T47D (cell line): ENCODE measurements at regions not wholly inside any gene's neighbourhood (a gene's known extent, or its start where the extent isn't known, plus 50 kb on each side); places are given as distances from the start of the nearest gene placed in this dataset.

ENCODE experiments used
- DNase-seq, 2 experiments: peaks; one replicate each; pipeline versions ENCODE4 v3.0.0 to v3.0.0-alpha.2; 2011 to 2012; ENCODE audit warnings: low read depth in 1 of 2, low spot score in 1 of 2
- JUND ChIP-seq: IDR thresholded peaks from 2 replicates; pipeline ENCODE4 v1.6.1; 2012; ENCODE audit warnings: low read depth
- in situ Hi-C: cut with HindIII; loops from 2 replicates; pipeline ENCODE4 v1.10.0; 2016; ENCODE audit warnings: low sequenced_read_pairs, low pct_unique_long_range_greater_than_20kb

- no peak for TF ChIP-seq JUND
- in situ Hi-C loops = no loop called here
Measured at GRCh38 chr1:25065321-25065721, 135.2 kb upstream of the RUNX3 start.

GRCh38 chr1:25064465-25065240, 134.6 kb upstream of the RUNX3 start:
- TF ChIP-seq JUND = no peak
- no peak for DNase-seq
- in situ Hi-C loops = no loop called here

More at GRCh38 chr1:25065321-25065721, 135.2 kb upstream of the RUNX3 start:
- DNase-seq = no peak

DNA sequence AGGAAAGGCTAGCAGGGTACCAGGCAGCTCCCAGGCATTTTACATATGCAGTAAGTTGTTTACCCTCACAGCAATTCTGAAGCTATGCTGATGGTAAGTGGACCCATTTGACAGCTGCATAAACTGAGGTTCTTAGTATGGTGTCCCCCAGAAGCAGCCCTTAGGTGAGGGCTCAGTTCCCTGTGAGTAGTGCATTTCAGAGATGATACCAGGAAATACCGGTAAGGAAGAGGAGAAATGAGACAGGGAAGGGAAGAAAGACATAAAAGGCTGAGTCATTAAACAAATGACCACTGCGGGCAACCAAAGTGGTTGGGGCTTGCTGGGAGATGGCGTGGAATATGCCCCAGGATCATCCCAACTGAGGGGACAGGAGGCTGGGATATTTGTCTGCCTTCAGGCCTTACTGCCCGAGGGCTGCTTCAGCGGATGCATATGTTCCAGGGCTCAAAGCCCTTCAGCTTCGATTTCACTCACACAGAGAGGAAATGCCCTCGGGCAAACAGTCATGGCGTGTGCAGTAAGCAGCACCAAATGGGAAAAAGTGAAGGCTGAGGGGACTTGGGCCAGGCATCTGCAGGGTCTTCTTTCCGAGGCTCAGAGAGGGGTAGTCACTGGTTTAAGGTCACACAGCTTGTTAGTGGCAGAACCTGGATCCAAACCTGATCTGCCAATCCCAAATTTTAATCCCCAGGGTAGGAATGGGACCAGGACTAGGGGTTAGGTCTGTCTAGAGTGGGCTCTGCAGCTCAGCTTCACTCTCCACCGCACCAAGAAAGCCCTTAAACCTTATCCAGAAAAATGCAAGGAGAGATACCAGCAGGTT, 133.7 kb upstream of the RUNX3 start:
- DNase-seq = no peak

GRCh38 chr1:25062621-25063255, 132.7 kb upstream of the RUNX3 start:
- TF ChIP-seq JUND = no peak
- in situ Hi-C loops = no loop called here
- DNase-seq = no peak

More for the DNA sequence above, 133.7 kb upstream of the RUNX3 start:
- no peak for TF ChIP-seq JUND
- in situ Hi-C loops = no loop called here

DNA sequence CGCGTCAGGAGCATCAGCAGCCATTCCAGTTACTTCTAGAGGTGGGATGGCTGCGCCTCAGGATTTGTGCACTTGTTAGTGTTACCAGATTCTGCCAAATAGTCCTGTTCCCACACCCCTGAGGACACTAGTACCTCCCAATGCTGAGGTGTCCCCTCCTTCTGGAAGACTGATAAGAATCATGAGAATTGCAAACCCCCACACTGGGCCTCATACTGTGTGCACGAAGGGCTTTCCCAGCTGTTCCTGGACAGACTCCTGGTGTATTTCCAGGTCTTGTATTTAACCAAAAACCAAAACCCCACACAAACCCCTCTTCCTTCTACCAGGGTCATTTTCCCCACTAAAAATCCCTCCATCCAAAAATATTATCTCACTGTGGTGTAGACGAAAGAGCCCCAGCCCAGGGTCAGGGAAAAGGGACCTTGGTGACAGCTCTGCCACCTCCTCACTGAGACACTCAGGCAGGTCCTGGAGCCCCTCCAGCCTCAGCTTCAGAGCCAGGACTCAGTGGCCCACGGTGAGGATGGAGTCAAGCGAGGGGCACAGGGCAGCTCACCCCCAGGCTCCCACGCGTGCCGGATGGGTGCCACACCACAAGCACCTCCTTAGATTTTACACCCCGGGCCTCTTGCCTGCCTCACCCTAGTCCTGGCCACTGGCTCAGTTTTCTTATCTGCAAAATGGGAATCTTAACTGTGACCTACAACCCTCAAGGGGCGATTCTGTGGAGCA, 131.4 kb upstream of the RUNX3 start:
- no peak for TF ChIP-seq JUND
- in situ Hi-C loops = no loop called here
- DNase-seq = no peak

DNA sequence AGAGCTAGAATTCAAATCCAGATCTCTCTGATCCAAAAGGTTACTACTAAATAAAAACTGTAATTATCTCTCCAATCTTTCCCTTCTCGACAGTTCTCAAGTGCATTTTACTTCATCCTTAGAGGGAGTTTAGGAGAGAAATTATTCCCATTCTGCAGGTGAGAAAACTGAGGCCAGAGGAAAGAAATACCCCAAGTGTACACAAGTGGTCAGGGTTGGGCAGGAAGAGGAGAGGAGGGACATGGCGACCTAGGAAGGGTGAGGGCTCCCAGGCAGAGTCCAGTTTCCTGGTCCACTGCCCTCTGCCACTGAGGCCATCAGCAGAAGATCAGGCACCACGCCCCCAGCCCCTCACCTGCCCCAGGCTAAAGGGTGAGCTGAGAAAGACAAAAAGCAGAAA, 127.1 kb upstream of the RUNX3 start:
- no peak for TF ChIP-seq JUND
- in situ Hi-C loops = no loop called here
- no peak for DNase-seq

DNA sequence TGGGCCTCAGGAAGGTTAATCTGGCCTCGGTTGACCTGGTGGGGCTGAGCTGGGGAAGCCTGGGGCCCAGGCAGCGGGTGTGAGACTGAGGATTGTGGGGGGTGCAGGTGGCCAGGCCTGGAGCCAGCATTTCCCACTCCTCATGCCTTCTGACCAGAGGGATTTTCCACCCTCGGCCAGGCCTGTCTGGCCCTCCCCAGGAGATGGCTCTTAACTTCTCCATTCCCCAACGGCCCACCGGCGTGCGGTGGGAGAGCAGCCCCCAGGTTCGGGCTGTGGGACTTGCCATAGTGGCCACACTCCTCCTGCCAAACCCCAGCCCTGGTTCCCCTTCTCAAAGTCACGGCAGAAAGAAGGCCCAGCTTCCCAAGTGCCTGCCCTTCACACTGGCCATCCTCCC, 126.5 kb upstream of the RUNX3 start:
- in situ Hi-C loops = no loop called here
- TF ChIP-seq JUND = no peak
- no peak for DNase-seq

DNA sequence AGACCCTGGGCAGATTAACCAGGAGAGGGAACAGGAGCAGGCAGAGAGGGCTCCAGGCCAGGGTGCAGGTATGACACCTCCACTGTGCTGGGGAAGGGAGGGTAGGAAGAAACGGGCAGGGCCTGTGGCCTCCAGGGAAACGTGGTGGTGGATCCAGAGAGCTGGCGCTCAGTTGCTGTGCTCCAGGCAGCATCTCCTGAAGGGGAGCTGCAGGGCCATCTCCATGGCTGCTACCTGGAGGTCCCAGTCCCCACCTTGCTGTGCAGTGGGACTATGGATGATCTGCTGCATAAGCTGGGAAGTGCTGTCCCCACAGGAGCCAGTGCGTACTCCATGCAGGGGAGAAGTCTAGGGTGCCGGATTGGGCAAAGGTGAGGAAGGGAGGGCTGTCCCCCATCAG, 125.9 kb upstream of the RUNX3 start:
- no peak for DNase-seq
- in situ Hi-C loops = no loop called here
- TF ChIP-seq JUND = no peak

DNA sequence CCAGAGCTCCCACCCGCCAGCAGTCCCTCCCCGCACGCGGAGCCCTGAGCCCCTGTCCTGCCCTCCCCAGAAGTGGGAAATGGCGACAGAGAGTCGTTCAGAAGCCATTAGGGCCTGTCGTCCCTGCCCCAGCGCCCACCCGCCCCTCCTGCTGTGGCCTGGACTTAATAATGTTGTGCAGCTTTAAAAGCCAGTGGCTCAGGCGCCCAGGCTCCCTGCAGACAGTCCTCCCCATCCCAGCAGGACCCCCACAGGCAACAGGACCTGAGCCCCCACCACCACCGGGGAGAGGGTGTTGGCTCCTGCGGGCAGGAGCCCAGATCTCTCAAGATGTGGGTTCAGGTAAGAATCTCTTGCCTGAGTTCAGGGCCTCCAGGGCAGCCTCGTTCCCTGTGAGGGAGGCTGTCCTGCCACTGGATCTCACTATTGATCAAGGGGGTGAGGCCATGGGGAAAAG, 125.3 kb upstream of the RUNX3 start:
- in situ Hi-C loops = no loop called here
- TF ChIP-seq JUND = no peak
- DNase-seq = no peak

DNA sequence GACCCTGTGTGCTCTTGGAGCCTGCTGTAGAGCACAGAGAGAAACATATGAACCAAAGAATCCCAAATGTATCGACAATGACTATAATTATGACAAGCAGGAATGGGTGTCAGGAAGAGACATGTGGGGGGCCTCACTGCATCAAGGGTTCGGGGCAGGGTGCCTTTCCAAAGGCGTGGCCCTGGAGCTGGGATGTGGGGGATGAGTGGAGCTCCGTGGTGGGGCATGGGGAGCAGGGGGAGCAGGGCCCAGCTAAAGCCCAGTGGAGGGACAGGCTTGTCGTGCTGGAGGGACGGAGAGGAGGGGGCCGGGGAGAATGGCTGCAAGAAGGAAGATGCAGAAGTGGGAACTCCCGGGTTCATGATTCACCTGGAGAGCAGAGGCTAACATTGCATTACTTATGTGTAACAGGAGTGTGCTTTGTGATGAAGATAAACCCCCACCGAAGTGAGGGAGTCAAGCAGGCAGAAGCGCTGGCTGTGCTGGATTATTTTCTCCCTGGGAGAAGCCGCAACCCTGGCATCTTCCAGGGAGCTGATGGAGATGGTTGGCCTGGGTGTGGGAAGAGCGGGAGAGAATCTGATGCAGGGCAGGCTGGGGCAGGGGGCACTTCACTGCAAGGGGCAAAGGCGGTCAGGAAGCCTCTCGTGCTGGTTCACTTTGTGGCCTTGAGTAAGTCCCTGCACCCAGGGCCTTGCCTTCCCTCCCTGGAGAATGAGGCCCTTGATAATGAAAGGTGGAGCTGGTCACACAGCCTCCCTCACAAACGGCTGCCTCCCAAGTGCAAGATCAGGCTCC, 124.6 kb upstream of the RUNX3 start:
- in situ Hi-C loops = no loop called here
- DNase-seq = no peak
- no peak for TF ChIP-seq JUND

DNA sequence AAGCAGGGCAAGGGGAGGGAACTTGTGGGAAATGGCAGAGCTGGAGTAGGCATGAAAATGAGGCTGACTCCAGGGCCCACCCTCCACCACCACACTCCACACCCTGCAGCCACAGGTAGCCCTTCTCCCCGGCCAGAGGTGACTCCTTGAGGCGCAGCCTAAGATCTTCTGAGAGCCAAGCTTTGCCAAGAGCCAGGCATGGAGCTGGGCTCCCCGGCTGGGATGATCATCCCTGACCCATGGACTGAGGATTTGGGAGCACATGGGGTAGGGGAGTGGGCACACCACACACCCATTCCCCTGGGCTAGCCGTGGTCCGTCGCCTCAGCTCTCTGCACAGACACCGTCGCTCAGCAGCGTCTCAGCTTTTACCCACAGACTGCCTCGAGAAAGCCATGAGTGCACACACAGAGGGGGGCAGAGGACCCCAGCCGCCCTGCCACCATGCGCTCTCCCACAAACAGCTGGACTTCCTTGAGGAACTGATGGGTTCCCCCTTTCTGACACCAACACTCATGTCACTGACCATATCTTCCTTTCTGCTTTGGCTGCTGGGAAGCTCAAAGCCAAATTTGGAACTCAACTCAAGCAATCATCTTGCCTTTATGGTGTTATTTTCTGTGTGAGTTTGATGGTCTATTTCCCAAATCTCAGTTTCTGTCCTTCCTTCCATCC, 123.6 kb upstream of the RUNX3 start:
- in situ Hi-C loops = no loop called here
- no peak for TF ChIP-seq JUND
- DNase-seq = no peak

GRCh38 chr1:25051906-25052305, 121.8 kb upstream of the RUNX3 start:
- in situ Hi-C loops = no loop called here
- no peak for DNase-seq
- TF ChIP-seq JUND = no peak
